Renal cortical epithelial cell (primary cell): ENCODE measurements at regions not wholly inside any gene's neighbourhood (a gene's known extent, or its start where the extent isn't known, plus 50 kb on each side); places are given as distances from the start of the nearest gene placed in this dataset.
"Not testable (repeated sequence)": the region's sequence is repeated elsewhere in the genome, so short reads cannot be mapped to it uniquely, and the experiment has no call there.

Experiments used
- DNase-seq: peaks from one replicate; pipeline ENCODE4 v3.0.0-alpha.2; 2011; ENCODE audit warnings: low read depth

GRCh38 chr3:160047876-160048275 lies 59.2 kb downstream of the IL12A start:
- no peak for DNase-seq

GRCh38 chr3:160049038-160049437 lies 60.4 kb downstream of the IL12A start:
- DNase-seq, result no peak

DNA sequence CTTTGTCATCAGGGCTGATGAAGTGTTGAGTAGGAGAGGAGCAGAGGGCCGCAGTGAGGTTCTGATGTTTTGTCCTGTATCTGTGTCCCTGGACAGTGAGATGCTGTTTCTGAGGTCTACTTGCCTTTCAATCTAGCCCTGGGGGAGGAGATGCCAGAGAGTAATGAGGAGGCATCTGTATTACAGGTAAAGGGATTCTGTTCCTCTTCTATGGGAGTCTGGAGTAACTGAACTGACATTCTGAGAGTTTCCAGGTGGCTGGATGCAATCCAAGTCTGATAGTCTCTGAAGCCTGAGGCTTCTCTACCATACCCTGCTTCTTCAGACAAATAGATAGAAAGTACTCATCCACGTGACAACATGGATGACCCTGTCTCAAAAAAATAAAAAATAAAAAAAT lies 60.9 kb downstream of the IL12A start:
- DNase-seq, result no peak

GRCh38 chr3:160049988-160050387 lies 61.4 kb downstream of the IL12A start:
- no peak for DNase-seq

- DNase-seq, result peak; percentile 75
Measured at GRCh38 chr3:160052385-160053047, 63.9 kb downstream of the IL12A start.

DNA sequence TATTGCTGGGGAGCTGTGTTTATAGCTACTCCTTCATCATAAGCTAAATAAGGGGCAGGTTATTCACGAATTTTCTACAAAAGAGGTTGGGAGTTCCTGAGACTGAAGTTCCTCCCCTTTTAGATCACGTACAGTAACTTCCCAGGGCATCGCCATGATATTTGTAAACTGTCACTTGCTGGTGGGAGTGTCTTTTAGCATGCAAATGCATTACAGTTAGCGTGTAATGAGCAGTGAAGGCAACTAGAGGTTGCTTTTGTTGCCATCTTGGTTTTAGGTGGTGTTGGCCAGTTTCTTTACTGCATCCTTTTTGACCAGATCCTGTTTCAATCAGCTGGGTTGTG lies 64.4 kb downstream of the IL12A start:
- no peak for DNase-seq

DNA sequence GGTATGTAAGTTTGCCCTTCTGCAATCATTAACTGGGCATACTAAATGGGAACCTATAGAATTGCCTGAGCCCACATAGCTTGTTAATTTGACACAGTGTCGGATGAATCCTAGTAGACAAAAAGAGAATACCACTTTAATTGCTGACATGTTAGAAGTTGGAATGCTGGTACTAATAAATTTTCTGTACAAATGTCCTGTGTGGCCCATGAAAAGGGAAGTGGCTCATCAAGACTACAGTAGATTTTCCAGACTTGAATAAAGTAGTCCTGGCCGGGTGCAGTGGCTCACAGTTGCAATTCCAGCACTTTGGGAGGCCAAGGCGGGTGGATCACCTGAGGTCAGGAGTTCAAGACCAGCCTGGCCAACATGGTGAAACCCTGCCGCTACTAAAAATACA lies 66.2 kb downstream of the IL12A start:
- not testable (repeated sequence) for DNase-seq

DNA sequence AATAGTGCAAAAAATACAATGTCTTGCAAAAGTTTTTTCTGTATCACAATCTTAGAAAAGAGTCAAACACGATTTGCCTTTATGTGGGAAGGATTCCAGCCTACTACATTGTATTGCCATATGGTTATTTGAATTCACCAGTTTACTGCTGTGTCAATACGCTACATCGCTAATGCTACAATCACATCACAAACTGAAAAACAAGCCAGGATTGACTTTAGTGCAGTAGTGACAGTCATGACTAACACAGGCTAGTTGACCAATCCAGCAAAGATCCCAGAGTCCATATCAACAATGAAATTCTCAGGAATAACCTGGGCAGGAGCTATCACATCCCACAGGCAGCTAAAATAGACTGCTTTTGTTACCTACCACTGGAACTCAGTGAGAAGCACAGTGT lies 67.0 kb downstream of the IL12A start:
- no peak for DNase-seq

DNA sequence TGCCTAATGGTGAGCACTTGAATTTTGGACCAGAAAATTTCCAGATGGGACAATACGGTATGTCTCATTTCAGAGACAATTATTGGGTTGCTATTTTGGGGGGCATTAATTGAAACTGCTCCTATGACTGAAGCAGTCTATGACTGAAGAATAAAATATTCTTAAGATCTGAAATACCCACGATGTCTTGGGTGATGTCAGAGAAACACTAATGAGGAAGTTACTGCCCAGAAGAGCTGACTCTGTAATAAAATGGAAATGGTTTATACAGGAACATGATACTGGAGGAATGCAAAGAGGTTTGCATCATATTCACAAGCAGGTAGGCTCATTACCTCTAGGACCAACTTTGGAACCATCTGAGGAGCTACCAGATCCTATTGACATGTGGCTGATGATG lies 68.7 kb downstream of the IL12A start:
- no peak for DNase-seq

GRCh38 chr3:160060409-160061027 lies 71.9 kb downstream of the IL12A start:
- no peak for DNase-seq

GRCh38 chr3:160061525-160061924 lies 72.9 kb downstream of the IL12A start:
- DNase-seq, result no peak

GRCh38 chr3:160065282-160065681 lies 76.6 kb downstream of the IL12A start:
- DNase-seq, result no peak

- DNase-seq, result no peak
Measured at GRCh38 chr3:160065786-160066185, 77.2 kb downstream of the IL12A start.

DNA sequence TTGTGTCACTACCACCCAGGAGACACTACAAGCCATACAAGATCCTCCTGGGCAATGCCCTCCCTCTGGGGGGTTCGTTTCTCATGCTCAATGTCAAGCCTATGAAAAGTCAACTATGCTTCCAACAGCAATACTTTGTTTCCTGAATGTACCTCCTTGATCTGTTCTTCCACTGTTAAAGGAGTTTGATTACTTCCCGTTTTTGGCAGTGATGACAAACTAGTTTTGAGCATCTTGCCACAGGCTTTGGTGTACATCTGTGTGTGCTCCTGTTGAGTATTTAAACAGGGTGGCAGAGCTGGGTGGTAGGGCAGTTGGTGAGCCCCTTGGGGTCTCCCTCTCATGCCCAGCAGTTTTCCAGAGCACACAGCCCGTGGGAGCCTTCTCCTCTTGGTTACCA lies 81.4 kb downstream of the IL12A start:
- no peak for DNase-seq

- DNase-seq, result no peak
Measured at GRCh38 chr3:160076519-160076918, 87.9 kb downstream of the IL12A start.

GRCh38 chr3:160078533-160078932 lies 89.9 kb downstream of the IL12A start:
- DNase-seq, result no peak

DNA sequence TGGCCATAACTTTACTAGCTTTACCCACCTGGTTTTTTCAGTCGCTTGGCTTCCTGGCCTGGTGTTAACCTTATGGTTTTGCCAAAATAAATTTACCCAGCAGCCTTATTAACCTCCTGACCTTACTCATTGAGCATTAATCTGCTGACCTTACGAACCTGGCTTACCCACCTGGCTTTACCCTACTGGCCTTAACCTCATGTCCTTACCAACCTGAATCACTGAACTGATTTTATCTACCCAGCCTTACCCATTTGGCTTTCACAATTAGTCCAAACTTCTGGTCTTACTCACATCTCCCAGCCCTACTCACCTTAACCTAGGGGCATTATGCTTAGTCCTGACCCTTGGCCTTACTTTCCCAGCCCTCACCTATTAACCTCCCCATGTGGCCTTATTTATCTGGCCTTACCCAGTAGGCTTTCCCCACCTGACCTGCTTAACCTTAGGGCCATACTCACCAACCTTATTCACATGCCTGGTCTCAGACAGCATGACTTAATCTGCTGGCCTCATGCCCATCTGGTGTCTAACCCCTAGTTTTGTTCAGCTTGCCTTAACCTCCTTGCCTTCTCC lies 93.4 kb downstream of the IL12A start:
- DNase-seq, result no peak

- no peak for DNase-seq
Measured at GRCh38 chr3:160084998-160085397, 96.4 kb downstream of the IL12A start.

- DNase-seq, result no peak
Measured at GRCh38 chr3:160088492-160089137, 100.0 kb downstream of the IL12A start.

- no peak for DNase-seq
Measured at GRCh38 chr3:160090653-160091052, 102.0 kb downstream of the IL12A start.

- DNase-seq, result no peak
Measured at GRCh38 chr3:160091441-160091840, 102.8 kb downstream of the IL12A start.

DNA sequence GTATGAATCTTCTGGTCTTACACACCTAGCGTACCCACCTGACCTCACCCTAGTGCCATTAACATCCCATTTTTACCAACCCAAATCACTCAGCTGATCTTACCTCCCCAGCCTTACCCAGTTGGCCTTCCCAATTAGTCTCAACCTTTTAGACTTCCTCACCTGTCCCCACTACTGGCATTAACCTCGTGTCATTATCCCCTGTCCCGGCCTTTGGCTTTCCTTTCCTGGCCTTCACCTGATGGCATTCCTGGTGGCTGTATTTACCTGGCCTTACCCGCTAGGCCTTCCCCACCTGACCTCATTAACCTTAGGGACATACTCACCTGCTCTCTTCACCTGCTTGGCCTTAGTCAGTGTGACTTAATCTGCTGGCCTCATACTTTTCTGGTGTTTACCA lies 104.1 kb downstream of the IL12A start:
- no peak for DNase-seq

DNA sequence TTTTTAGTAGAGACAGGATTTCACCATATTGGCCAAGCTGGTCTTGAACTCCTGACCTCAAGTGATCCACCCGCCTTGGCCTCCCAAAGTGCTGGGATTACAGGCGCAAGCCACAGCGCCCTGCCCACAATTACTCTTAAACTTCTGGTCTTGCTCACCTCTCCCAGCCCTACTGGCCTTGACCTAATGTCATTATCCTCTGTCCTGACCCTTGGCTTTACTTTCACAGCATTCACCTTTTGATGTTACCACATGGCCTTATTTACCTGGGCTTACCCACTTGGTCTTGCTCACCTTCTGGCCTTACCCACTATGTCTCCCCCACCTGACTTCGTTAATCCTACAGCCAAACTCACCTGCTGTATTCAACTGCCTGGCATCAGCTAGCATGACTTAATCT lies 105.9 kb downstream of the IL12A start:
- DNase-seq, result no peak
